CD4-positive, alpha-beta T cell (primary cell): ENCODE measurements at regions not wholly inside any gene's neighbourhood (a gene's known extent, or its start where the extent isn't known, plus 50 kb on each side); places are given as distances from the start of the nearest gene placed in this dataset.

Experiments used
- ATAC-seq: fragments of 200-7000 bp; cut with Tn5 transposase; one replicate; pipeline ENCODE4 v1.10.0; 2022; ENCODE audit warnings: mild to moderate bottlenecking; ENCODE audit not compliant: poor library complexity
- CTCF ChIA-PET: fragments of 350-600 bp; sonication (Branson Sonifier 250); formaldehyde crosslinking; loops from one replicate; lab custom pipeline; 2021; ENCODE audit warnings: antibody characterized with exemption, inconsistent platforms; lab: Charles Lee
- POLR2A ChIA-PET: fragments of 350-600 bp; sonication (Branson Sonifier 250); formaldehyde crosslinking; loops from one replicate; lab custom pipeline; 2021; ENCODE audit warnings: antibody characterized with exemption, inconsistent platforms; lab: Charles Lee
- DNase-seq, 14 experiments: peaks; one replicate each; pipeline ENCODE4 v3.0.0-alpha.2; 2013 to 2020; ENCODE audit warnings: mixed read lengths in 2 of 14
- H3K27ac ChIP-seq, 2 donors: one replicate each; pipeline versions ENCODE4 v1.5.1 to v1.7.0; 2013; ENCODE audit warnings: low read length in 2 of 2, low read depth in 1 of 2, mild to moderate bottlenecking in 1 of 2
- H3K27me3 ChIP-seq, 2 experiments: 1 replicate in 1 of 2; 2 replicates in 1 of 2; pipeline versions ENCODE4 v1.6.1 to v1.7.0; 2013; ENCODE audit warnings: low read length in 2 of 2, control low read depth in 1 of 2, mild to moderate bottlenecking in 1 of 2, moderate library complexity in 1 of 2; ENCODE audit not compliant: insufficient read depth in 2 of 2, control insufficient read depth in 1 of 2
- H3K36me3 ChIP-seq: one replicate; pipeline ENCODE4 v1.6.1; 2013; ENCODE audit warnings: low read length, control low read depth; ENCODE audit not compliant: insufficient read depth
- H3K4me1 ChIP-seq: one replicate; pipeline ENCODE4 v1.6.1; 2013; ENCODE audit warnings: low read length, control low read depth; ENCODE audit not compliant: insufficient read depth
- H3K4me3 ChIP-seq: one replicate; pipeline ENCODE4 v1.5.1; 2013; ENCODE audit warnings: mild to moderate bottlenecking, low read length, moderate library complexity
- H3K9me3 ChIP-seq, 2 experiments: 1 replicate in 1 of 2; 2 replicates in 1 of 2; pipeline versions ENCODE4 v1.6.1 to v1.7.0; 2013; ENCODE audit warnings: low read length in 2 of 2, mild to moderate bottlenecking in 2 of 2, control low read depth in 1 of 2, moderate library complexity in 1 of 2; ENCODE audit not compliant: control insufficient read depth in 1 of 2, insufficient read depth in 1 of 2
- H3K27ac Mint-ChIP-seq: one replicate; pipeline ENCODE4 v1.8.0; 2020; ENCODE audit warnings: mixed read lengths
- H3K27me3 Mint-ChIP-seq: one replicate; pipeline ENCODE4 v1.8.0; 2021; ENCODE audit warnings: mixed read lengths
- H3K36me3 Mint-ChIP-seq: one replicate; pipeline ENCODE4 v1.8.0; 2021; ENCODE audit warnings: low read depth, mixed read lengths
- H3K4me1 Mint-ChIP-seq: one replicate; pipeline ENCODE4 v1.8.0; 2021; ENCODE audit warnings: low read depth, mixed read lengths
- H3K4me3 Mint-ChIP-seq: one replicate; pipeline ENCODE4 v1.8.0; 2020; ENCODE audit warnings: mild to moderate bottlenecking, mixed read lengths
- H3K9me3 Mint-ChIP-seq: one replicate; pipeline ENCODE4 v1.8.0; 2020; ENCODE audit warnings: mixed read lengths
- intact Hi-C, 2 experiments: fragments of 100-400 bp; cut with DNase I in 1 of 2; cut with micrococcal nuclease in 1 of 2; formaldehyde crosslinking; loops; one replicate each; pipeline versions ENCODE4 v1.15.1 to v1.9.0; 2023 to 2025; cut with DNase I, micrococcal nuclease
- TF ChIP-seq, protein P1 (sequence below): fragments of 200-600 bp; IDR thresholded peaks from one replicate; pipeline ENCODE4 v1.8.0; 2022; ENCODE audit warnings: antibody characterized with exemption, mild to moderate bottlenecking

DNA sequence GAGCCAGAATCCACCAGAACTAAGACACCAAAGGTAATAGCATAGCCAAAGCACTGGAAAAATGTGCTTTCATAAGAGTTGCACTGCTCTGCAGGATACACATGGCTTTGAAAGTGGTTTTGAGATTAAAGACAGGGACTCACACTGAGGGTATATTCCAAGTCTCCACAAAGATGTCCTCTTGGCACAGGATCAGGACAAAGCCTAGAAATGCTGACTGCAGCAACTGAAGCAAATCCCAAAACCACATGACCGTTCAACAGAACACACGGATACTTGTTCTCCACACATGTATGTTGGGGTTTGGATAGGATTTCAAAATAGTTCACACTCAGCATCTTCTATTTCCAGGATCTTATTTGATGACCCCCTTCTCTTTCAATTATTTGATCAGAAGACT lies 364.3 kb upstream of the HSF2 start:
- Mint-ChIP-seq H3K9me3 (no peaks in the 10 kb centered on the region), H3K27me3 (peaks cover 11% of the 10 kb centered on the region), H3K36me3 (no peaks in the 10 kb centered on the region), H3K27ac (no peak overlapping the region), H3K4me1 (no peaks in the 10 kb centered on the region), H3K4me3 (no peak overlapping the region)
- DNase-seq (no peak), ATAC-seq (no peak)
- Histone ChIP-seq H3K4me1 (no peaks in the 10 kb centered on the region), H3K36me3 (no peaks in the 10 kb centered on the region), H3K9me3 (no peaks in the 10 kb centered on the region), H3K4me3 (no peak overlapping the region), H3K27me3 (no peaks in the 10 kb centered on the region), H3K27ac (no peak overlapping the region)
- POLR2A ChIA-PET: no interaction called here
- TF ChIP-seq, protein P1, sequence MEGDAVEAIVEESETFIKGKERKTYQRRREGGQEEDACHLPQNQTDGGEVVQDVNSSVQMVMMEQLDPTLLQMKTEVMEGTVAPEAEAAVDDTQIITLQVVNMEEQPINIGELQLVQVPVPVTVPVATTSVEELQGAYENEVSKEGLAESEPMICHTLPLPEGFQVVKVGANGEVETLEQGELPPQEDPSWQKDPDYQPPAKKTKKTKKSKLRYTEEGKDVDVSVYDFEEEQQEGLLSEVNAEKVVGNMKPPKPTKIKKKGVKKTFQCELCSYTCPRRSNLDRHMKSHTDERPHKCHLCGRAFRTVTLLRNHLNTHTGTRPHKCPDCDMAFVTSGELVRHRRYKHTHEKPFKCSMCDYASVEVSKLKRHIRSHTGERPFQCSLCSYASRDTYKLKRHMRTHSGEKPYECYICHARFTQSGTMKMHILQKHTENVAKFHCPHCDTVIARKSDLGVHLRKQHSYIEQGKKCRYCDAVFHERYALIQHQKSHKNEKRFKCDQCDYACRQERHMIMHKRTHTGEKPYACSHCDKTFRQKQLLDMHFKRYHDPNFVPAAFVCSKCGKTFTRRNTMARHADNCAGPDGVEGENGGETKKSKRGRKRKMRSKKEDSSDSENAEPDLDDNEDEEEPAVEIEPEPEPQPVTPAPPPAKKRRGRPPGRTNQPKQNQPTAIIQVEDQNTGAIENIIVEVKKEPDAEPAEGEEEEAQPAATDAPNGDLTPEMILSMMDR: no peak
- intact Hi-C loops: loop anchor here (10.0 kb wide), 2 partner anchors 600 to 720 kb away; partner anchors contain the start of gene GJA1 (in 1 of the 2)
- CTCF ChIA-PET: no interaction called here

GRCh38 chr6:122040261-122040660 lies 359.2 kb upstream of the HSF2 start:
- Histone ChIP-seq H3K27me3 (no peaks in the 10 kb centered on the region), H3K27ac (no peak overlapping the region), H3K9me3 (no peaks in the 10 kb centered on the region), H3K4me1 (no peaks in the 10 kb centered on the region), H3K4me3 (no peak overlapping the region), H3K36me3 (no peaks in the 10 kb centered on the region)
- no peak for DNase-seq
- intact Hi-C loops: no loop called here
- ChIA-PET POLR2A (no interaction called here), CTCF (no interaction called here)
- Mint-ChIP-seq H3K27ac (no peak overlapping the region), H3K4me3 (no peak overlapping the region), H3K27me3 (peaks cover 22% of the 10 kb centered on the region), H3K36me3 (no peaks in the 10 kb centered on the region), H3K9me3 (no peaks in the 10 kb centered on the region), H3K4me1 (no peaks in the 10 kb centered on the region)
- TF ChIP-seq, protein P1: no peak
- no peak for ATAC-seq

GRCh38 chr6:122042380-122042779 lies 357.1 kb upstream of the HSF2 start:
- no peak for DNase-seq
- H3K27ac ChIP-seq: no peak overlapping the region
- H3K4me3 ChIP-seq: no peak overlapping the region
- intact Hi-C loops: no loop called here
- peaks cover 28% of the 10 kb centered on the region for H3K27me3 Mint-ChIP-seq
- POLR2A ChIA-PET: no interaction called here
- no peaks in the 10 kb centered on the region for H3K9me3 ChIP-seq
- no peak for ATAC-seq
- no peaks in the 10 kb centered on the region for H3K9me3 Mint-ChIP-seq
- H3K4me1 Mint-ChIP-seq: no peaks in the 10 kb centered on the region
- H3K36me3 ChIP-seq: no peaks in the 10 kb centered on the region
- CTCF ChIA-PET: no interaction called here
- no peaks in the 10 kb centered on the region for H3K27me3 ChIP-seq
- no peak overlapping the region for H3K27ac Mint-ChIP-seq
- H3K36me3 Mint-ChIP-seq: no peaks in the 10 kb centered on the region
- no peaks in the 10 kb centered on the region for H3K4me1 ChIP-seq
- H3K4me3 Mint-ChIP-seq: no peak overlapping the region
- TF ChIP-seq, protein P1: no peak
